Endodermal cell (in vitro differentiated cells): ENCODE measurements at regions not wholly inside any gene's neighbourhood (a gene's known extent, or its start where the extent isn't known, plus 50 kb on each side); places are given as distances from the start of the nearest gene placed in this dataset.

Experiments used
- DNase-seq: peaks from one replicate; pipeline ENCODE4 v3.0.0-alpha.2; 2017
- H3K27ac ChIP-seq: 2 replicates; pipeline ENCODE4 v1.5.1; 2013; ENCODE audit warnings: mild to moderate bottlenecking, low read depth, low read length, moderate library complexity
- H3K27me3 ChIP-seq: 2 replicates; pipeline ENCODE4 v1.6.1; 2013; ENCODE audit warnings: mild to moderate bottlenecking, low read length, moderate library complexity; ENCODE audit not compliant: insufficient read depth, control insufficient read depth, poor library complexity, severe bottlenecking
- H3K36me3 ChIP-seq: 2 replicates; pipeline ENCODE4 v1.7.0; 2013; ENCODE audit warnings: mild to moderate bottlenecking, low read length, moderate library complexity; ENCODE audit not compliant: control insufficient read depth, insufficient read depth
- H3K4me1 ChIP-seq: one replicate; pipeline ENCODE4 v1.7.0; 2013; ENCODE audit warnings: low read length; ENCODE audit not compliant: control insufficient read depth, insufficient read depth
- H3K4me3 ChIP-seq: 2 replicates; pipeline ENCODE4 v1.5.1; 2013; ENCODE audit warnings: mild to moderate bottlenecking, low read length, moderate library complexity
- H3K9ac ChIP-seq: 2 replicates; pipeline ENCODE4 v1.6.1; 2013; ENCODE audit warnings: mild to moderate bottlenecking, low read length, moderate library complexity; ENCODE audit not compliant: poor library complexity, severe bottlenecking; ENCODE audit errors: extremely low read depth
- H3K9me3 ChIP-seq: 2 replicates; pipeline ENCODE4 v1.6.1; 2013; ENCODE audit warnings: mild to moderate bottlenecking, low read length, moderate library complexity; ENCODE audit not compliant: control insufficient read depth
- H3K27ac Mint-ChIP-seq: 2 replicates; pipeline ENCODE4 v1.8.0; 2020; ENCODE audit warnings: mixed read lengths
- H3K27me3 Mint-ChIP-seq: 2 replicates; pipeline ENCODE4 v1.8.0; 2021; ENCODE audit warnings: mild to moderate bottlenecking, mixed read lengths; ENCODE audit not compliant: insufficient read depth
- H3K36me3 Mint-ChIP-seq: 2 replicates; pipeline ENCODE4 v1.8.0; 2020; ENCODE audit warnings: low read depth, mixed read lengths
- H3K4me1 Mint-ChIP-seq: 2 replicates; pipeline ENCODE4 v1.8.0; 2020; ENCODE audit warnings: mixed read lengths
- H3K4me3 Mint-ChIP-seq: 2 replicates; pipeline ENCODE4 v1.8.0; 2020; ENCODE audit warnings: mild to moderate bottlenecking, moderate library complexity, mixed read lengths
- H3K9me3 Mint-ChIP-seq: 2 replicates; pipeline ENCODE4 v1.8.0; 2020; ENCODE audit warnings: mild to moderate bottlenecking, mixed read lengths
- CTCF ChIP-seq: fragments of 200-600 bp; sonication (generic); conservative IDR thresholded peaks from 2 replicates; pipeline ENCODE4 v1.5.0; 2021; ENCODE audit warnings: antibody characterized with exemption, mild to moderate bottlenecking
- WGBS, 2 experiments: methylation state at CpG; one replicate each; pipeline versions ENCODE4 v1.1.5 to v1.1.7; 2013; ENCODE audit warnings: missing lambda C conversion rate in 2 of 2, mixed read lengths in 1 of 2; ENCODE audit not compliant: insufficient coverage in 1 of 2, insufficient read length in 1 of 2; 5-methylcytosine and 5-hydroxymethylcytosine counted together

- 93% methylated on average over 3 to 8 of the region's 8 CpGs for WGBS, 2 experiments
- no peaks in the 10 kb centered on the region for H3K36me3 Mint-ChIP-seq
- H3K9ac ChIP-seq = no peak overlapping the region
- no peak overlapping the region for H3K4me3 ChIP-seq
- peaks cover 4% of the 10 kb centered on the region for H3K4me1 ChIP-seq
- no peak overlapping the region for H3K27ac ChIP-seq
- no peak overlapping the region for H3K27ac Mint-ChIP-seq
- no peaks in the 10 kb centered on the region for H3K27me3 ChIP-seq
- peaks cover 16% of the 10 kb centered on the region for H3K4me1 Mint-ChIP-seq
- no peak for TF ChIP-seq CTCF
- no peaks in the 10 kb centered on the region for H3K27me3 Mint-ChIP-seq
- DNase-seq = no peak
- no peaks in the 10 kb centered on the region for H3K9me3 Mint-ChIP-seq
- H3K4me3 Mint-ChIP-seq = no peak overlapping the region
- H3K9me3 ChIP-seq = no peaks in the 10 kb centered on the region
- H3K36me3 ChIP-seq = no peaks in the 10 kb centered on the region
Measured at GRCh38 chr11:45394294-45395085, 108.3 kb upstream of the SYT13 start.

GRCh38 chr11:45393826-45394225, 107.7 kb upstream of the SYT13 start:
- H3K36me3 ChIP-seq = no peaks in the 10 kb centered on the region
- Mint-ChIP-seq H3K27ac (no peak overlapping the region), H3K4me1 (peaks cover 16% of the 10 kb centered on the region), H3K4me3 (no peak overlapping the region), H3K36me3 (no peaks in the 10 kb centered on the region), H3K9me3 (no peaks in the 10 kb centered on the region), H3K27me3 (no peaks in the 10 kb centered on the region)
- no peaks in the 10 kb centered on the region for H3K9me3 ChIP-seq
- H3K4me3 ChIP-seq = no peak overlapping the region
- H3K27ac ChIP-seq = no peak overlapping the region
- peaks cover 4% of the 10 kb centered on the region for H3K4me1 ChIP-seq
- WGBS, 2 experiments = 89 to 90% methylated on average over 10 to 11 of the region's 11 CpGs
- no peaks in the 10 kb centered on the region for H3K27me3 ChIP-seq
- DNase-seq = no peak
- no peak for TF ChIP-seq CTCF
- no peak overlapping the region for H3K9ac ChIP-seq

GRCh38 chr11:45393334-45393733, 107.2 kb upstream of the SYT13 start:
- H3K27ac ChIP-seq = no peak overlapping the region
- Mint-ChIP-seq H3K27me3 (no peaks in the 10 kb centered on the region), H3K4me1 (peaks cover 16% of the 10 kb centered on the region)

More at GRCh38 chr11:45393334-45393733, 107.2 kb upstream of the SYT13 start:
- no peak overlapping the region for H3K4me3 Mint-ChIP-seq
- H3K9me3 Mint-ChIP-seq = no peaks in the 10 kb centered on the region
- H3K9ac ChIP-seq = no peak overlapping the region
- H3K9me3 ChIP-seq = no peaks in the 10 kb centered on the region
- H3K36me3 Mint-ChIP-seq = no peaks in the 10 kb centered on the region
- no peak overlapping the region for H3K27ac Mint-ChIP-seq
- no peak overlapping the region for H3K4me3 ChIP-seq
- no peak for DNase-seq
- H3K36me3 ChIP-seq = no peaks in the 10 kb centered on the region
- H3K27me3 ChIP-seq = no peaks in the 10 kb centered on the region
- peaks cover 4% of the 10 kb centered on the region for H3K4me1 ChIP-seq
- WGBS, 2 experiments = 76 to 78% methylated on average over 6 of the region's 6 CpGs
- no peak for TF ChIP-seq CTCF
